ENCODE measurements at regions not wholly inside any gene's neighbourhood (a gene's known extent, or its start where the extent isn't known, plus 50 kb on each side); places are given as distances from the start of the nearest gene placed in this dataset.

DNA sequence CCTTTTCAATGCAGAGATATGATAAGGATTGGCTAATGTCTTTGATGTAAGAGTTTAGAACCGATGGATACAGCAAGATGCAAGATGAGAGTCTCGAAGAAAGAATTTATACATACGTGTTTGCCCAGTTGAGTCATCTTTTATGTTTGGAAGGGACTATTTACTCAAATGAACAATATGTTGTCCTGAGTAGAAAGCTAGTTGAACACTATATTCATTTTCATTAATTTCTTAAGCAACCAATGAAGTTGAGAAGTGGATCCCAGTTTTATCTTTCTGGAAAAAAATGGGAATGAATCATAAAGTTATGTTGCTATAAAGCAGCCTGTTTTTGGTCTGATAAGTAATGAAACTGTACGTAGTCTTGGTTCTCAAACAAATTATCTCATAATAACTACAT is 1431.7 kb upstream of the FLRT2 start:
- TF ChIP-seq, protein P1, sequence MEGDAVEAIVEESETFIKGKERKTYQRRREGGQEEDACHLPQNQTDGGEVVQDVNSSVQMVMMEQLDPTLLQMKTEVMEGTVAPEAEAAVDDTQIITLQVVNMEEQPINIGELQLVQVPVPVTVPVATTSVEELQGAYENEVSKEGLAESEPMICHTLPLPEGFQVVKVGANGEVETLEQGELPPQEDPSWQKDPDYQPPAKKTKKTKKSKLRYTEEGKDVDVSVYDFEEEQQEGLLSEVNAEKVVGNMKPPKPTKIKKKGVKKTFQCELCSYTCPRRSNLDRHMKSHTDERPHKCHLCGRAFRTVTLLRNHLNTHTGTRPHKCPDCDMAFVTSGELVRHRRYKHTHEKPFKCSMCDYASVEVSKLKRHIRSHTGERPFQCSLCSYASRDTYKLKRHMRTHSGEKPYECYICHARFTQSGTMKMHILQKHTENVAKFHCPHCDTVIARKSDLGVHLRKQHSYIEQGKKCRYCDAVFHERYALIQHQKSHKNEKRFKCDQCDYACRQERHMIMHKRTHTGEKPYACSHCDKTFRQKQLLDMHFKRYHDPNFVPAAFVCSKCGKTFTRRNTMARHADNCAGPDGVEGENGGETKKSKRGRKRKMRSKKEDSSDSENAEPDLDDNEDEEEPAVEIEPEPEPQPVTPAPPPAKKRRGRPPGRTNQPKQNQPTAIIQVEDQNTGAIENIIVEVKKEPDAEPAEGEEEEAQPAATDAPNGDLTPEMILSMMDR (IDR thresholded peaks at IDR 0.05), result no peak
- TF ChIP-seq POLR2AphosphoS5 (IDR thresholded peaks at IDR 0.05), result no peak

Measured in sigmoid colon (tissue), 4 donors.